ENCODE measurements at regions not wholly inside any gene's neighbourhood (a gene's known extent, or its start where the extent isn't known, plus 50 kb on each side); places are given as distances from the start of the nearest gene placed in this dataset.
A peak's percentile ranks its signal among the peaks of the same experiment; 100 is the strongest.

DNA sequence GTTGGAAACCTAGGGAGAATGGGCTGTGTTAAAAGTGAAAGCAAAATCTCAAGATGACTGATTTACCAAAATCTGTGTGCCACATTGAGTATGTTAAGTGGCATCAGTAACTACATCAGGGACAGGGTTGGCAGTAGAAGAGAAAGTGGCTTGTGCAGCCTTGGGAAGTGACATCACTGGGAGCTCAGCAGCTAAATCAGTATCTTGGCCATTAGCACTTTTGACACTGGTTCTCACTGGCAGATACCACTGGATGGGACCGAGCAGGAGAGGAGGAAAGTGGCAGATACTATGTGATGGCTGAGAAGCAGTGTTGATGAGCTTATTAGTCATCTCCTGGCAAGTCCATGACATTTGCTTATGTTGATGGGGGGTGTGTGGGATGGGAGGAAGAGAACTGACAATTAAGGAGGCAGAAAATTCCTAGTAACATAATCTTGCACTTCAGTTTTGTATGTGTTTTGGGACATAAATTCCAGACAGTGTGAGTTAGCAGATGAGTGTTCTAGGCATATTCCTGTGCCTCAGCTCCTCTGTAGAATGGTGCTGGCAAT lies 322.2 kb downstream of the SOX4 start:
- H2AFZ ChIP-seq (ENCODE audit: control insufficient read depth, low read length) = peak overlapping the region; percentile 35
- H3K4me2 ChIP-seq (ENCODE audit: control insufficient read depth, extremely low read depth, insufficient read depth, low read depth, low read length) = peak overlapping the region; percentile 74
- DNase-seq (ENCODE audit: low read depth, low spot score) (no peak), FAIRE-seq (peak; percentile 81)
- no peak overlapping the region for H3K9ac ChIP-seq (ENCODE audit: control insufficient read depth, extremely low read depth, insufficient read depth, low read length)
- dilution Hi-C loops (cut with MboI; ENCODE audit: extremely low pct_ligation_motif_present, low sequenced_read_pairs) = no loop called here
- TF ChIP-seq, protein P1, sequence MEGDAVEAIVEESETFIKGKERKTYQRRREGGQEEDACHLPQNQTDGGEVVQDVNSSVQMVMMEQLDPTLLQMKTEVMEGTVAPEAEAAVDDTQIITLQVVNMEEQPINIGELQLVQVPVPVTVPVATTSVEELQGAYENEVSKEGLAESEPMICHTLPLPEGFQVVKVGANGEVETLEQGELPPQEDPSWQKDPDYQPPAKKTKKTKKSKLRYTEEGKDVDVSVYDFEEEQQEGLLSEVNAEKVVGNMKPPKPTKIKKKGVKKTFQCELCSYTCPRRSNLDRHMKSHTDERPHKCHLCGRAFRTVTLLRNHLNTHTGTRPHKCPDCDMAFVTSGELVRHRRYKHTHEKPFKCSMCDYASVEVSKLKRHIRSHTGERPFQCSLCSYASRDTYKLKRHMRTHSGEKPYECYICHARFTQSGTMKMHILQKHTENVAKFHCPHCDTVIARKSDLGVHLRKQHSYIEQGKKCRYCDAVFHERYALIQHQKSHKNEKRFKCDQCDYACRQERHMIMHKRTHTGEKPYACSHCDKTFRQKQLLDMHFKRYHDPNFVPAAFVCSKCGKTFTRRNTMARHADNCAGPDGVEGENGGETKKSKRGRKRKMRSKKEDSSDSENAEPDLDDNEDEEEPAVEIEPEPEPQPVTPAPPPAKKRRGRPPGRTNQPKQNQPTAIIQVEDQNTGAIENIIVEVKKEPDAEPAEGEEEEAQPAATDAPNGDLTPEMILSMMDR (optimal IDR thresholded peaks at IDR 0.05 in 1 of 3, IDR thresholded peaks at IDR 0.05 in 1 of 3, conservative IDR thresholded peaks at IDR 0.05 in 1 of 3; ENCODE audit: extremely low read depth in 1 of 3, insufficient read depth in 2 of 3, low read length in 3 of 3) = no peak
- no peak for TF ChIP-seq EZH2 (IDR thresholded peaks at IDR 0.05; ENCODE audit: low read length)
- no peaks in the 10 kb centered on the region for H3K9me3 ChIP-seq (ENCODE audit: control insufficient read depth, low read depth, low read length)
- no peaks in the 10 kb centered on the region for H3K9me1 ChIP-seq (ENCODE audit: control insufficient read depth, extremely low read depth, insufficient read depth, low read length)
- no peaks in the 10 kb centered on the region for H3K27me3 ChIP-seq (ENCODE audit: control insufficient read depth, extremely low read depth, insufficient read depth, low read length)
- H3K27ac ChIP-seq (ENCODE audit: control insufficient read depth, insufficient read depth, low read length) = no peak overlapping the region
- no peak overlapping the region for H3K4me3 ChIP-seq (ENCODE audit: control insufficient read depth in 2 of 3, extremely low read depth in 1 of 3, insufficient read depth in 2 of 3, low read depth in 1 of 3, low read length in 3 of 3)
- no peaks in the 10 kb centered on the region for H3K36me3 ChIP-seq (ENCODE audit: control insufficient read depth in 2 of 2, extremely low read depth in 1 of 2, insufficient read depth in 2 of 2, low read length in 2 of 2)
- H3K79me2 ChIP-seq (ENCODE audit: control insufficient read depth, insufficient read depth, low read length) = no peaks in the 10 kb centered on the region
- H3K4me1 ChIP-seq (ENCODE audit: control insufficient read depth, extremely low read depth, insufficient read depth, low read length) = peaks cover 21% of the 10 kb centered on the region
- no peaks in the 10 kb centered on the region for H4K20me1 ChIP-seq (ENCODE audit: control insufficient read depth, extremely low read depth, insufficient read depth, low read length)

DNA sequence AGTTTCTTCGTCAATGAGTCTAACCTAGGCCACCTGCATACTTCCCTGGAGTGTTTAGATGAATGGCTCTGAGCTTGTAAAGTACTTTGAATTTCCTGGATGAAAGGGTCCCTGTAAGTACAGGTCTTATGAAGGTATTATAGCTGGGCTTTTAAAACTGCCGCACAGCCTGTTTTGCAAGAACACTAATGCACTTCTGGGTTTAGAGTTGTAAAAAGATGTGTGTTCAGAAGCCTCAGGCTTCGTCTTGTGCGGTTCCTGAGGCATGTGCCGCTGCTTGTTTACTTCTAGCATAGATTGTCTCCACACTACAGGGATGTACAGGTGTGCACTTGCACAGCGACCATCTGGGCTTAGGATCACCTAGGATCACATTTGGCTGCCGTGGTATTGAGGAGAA lies 324.5 kb downstream of the SOX4 start:
- H3K27ac ChIP-seq (ENCODE audit: control insufficient read depth, insufficient read depth, low read length) = no peak overlapping the region
- FAIRE-seq = peak; percentile 20

More for the DNA sequence above, 324.5 kb downstream of the SOX4 start:
- no peaks in the 10 kb centered on the region for H3K9me3 ChIP-seq (ENCODE audit: control insufficient read depth, low read depth, low read length)
- H4K20me1 ChIP-seq (ENCODE audit: control insufficient read depth, extremely low read depth, insufficient read depth, low read length) = no peaks in the 10 kb centered on the region
- TF ChIP-seq, protein P1 (optimal IDR thresholded peaks at IDR 0.05 in 1 of 3, IDR thresholded peaks at IDR 0.05 in 1 of 3, conservative IDR thresholded peaks at IDR 0.05 in 1 of 3; ENCODE audit: extremely low read depth in 1 of 3, insufficient read depth in 2 of 3, low read length in 3 of 3) = no peak
- TF ChIP-seq EZH2 (IDR thresholded peaks at IDR 0.05; ENCODE audit: low read length) = no peak
- H3K9me1 ChIP-seq (ENCODE audit: control insufficient read depth, extremely low read depth, insufficient read depth, low read length) = no peaks in the 10 kb centered on the region
- H3K9ac ChIP-seq (ENCODE audit: control insufficient read depth, extremely low read depth, insufficient read depth, low read length) = no peak overlapping the region
- no peak overlapping the region for H2AFZ ChIP-seq (ENCODE audit: control insufficient read depth, low read length)
- H3K4me1 ChIP-seq (ENCODE audit: control insufficient read depth, extremely low read depth, insufficient read depth, low read length) = peaks cover 21% of the 10 kb centered on the region
- no peaks in the 10 kb centered on the region for H3K36me3 ChIP-seq (ENCODE audit: control insufficient read depth in 2 of 2, extremely low read depth in 1 of 2, insufficient read depth in 2 of 2, low read length in 2 of 2)
- H3K4me3 ChIP-seq (ENCODE audit: control insufficient read depth in 2 of 3, extremely low read depth in 1 of 3, insufficient read depth in 2 of 3, low read depth in 1 of 3, low read length in 3 of 3) = no peak overlapping the region
- H3K4me2 ChIP-seq (ENCODE audit: control insufficient read depth, extremely low read depth, insufficient read depth, low read depth, low read length) = peak overlapping the region; percentile 12
- DNase-seq (ENCODE audit: low read depth, low spot score) = no peak
- no peaks in the 10 kb centered on the region for H3K27me3 ChIP-seq (ENCODE audit: control insufficient read depth, extremely low read depth, insufficient read depth, low read length)
- dilution Hi-C loops (cut with MboI; ENCODE audit: extremely low pct_ligation_motif_present, low sequenced_read_pairs) = no loop called here
- no peaks in the 10 kb centered on the region for H3K79me2 ChIP-seq (ENCODE audit: control insufficient read depth, insufficient read depth, low read length)

Data from keratinocyte (primary cell).